GM12874 (cell line): ENCODE measurements at regions not wholly inside any gene's neighbourhood (a gene's known extent, or its start where the extent isn't known, plus 50 kb on each side); places are given as distances from the start of the nearest gene placed in this dataset.

Experiments
- TF ChIP-seq, protein P1 (sequence below): IDR thresholded peaks from 2 replicates; pipeline ENCODE4 v1.5.1; 2011; ENCODE audit warnings: low read depth, mild to moderate bottlenecking, control low read depth, low read length, moderate library complexity; ENCODE audit not compliant: insufficient read depth

DNA sequence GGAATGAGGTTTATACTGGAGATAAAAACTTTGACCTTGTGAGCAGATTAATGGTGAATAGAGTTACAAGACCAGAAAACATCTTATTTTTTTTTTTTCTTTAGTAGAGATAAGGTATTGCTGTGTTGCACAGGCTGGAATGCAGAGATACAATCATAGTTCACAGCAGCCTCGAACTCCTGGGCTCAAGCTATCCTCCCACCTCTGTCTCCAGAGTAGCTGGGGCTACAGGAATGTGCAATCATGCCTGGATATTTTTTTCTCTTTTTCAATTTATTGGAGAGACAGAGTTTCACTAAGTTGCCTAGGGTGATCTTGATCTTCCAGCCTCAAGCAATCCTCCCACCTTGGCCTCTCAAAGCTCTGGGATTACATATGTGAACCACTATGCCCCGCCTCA lies 2139.1 kb downstream of the PCDH9 start:
- TF ChIP-seq, protein P1, sequence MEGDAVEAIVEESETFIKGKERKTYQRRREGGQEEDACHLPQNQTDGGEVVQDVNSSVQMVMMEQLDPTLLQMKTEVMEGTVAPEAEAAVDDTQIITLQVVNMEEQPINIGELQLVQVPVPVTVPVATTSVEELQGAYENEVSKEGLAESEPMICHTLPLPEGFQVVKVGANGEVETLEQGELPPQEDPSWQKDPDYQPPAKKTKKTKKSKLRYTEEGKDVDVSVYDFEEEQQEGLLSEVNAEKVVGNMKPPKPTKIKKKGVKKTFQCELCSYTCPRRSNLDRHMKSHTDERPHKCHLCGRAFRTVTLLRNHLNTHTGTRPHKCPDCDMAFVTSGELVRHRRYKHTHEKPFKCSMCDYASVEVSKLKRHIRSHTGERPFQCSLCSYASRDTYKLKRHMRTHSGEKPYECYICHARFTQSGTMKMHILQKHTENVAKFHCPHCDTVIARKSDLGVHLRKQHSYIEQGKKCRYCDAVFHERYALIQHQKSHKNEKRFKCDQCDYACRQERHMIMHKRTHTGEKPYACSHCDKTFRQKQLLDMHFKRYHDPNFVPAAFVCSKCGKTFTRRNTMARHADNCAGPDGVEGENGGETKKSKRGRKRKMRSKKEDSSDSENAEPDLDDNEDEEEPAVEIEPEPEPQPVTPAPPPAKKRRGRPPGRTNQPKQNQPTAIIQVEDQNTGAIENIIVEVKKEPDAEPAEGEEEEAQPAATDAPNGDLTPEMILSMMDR, result no peak

GRCh38 chr13:65090186-65090585 lies 2139.9 kb downstream of the PCDH9 start:
- TF ChIP-seq, protein P1, result no peak

GRCh38 chr13:65088906-65089305 lies 2141.2 kb downstream of the PCDH9 start:
- TF ChIP-seq, protein P1, result no peak

DNA sequence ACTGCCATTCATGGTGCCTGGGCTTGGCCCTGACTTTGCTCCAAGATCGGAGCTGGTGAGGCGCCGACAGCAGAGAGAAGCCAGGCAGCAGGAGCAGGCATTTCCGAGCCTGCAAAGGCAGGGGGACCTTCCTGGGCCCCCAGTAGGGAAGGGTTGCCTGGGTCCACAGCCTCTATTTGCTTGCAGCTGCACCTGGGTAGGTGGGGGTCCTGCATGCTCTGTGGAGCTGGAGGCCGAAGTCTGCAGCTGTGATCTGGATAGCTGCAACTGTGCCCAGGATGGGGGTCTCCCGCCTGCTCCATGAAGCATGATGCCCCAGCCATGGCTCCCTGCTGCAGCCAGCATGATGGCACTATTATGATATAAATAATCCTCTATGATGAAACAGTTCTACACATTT lies 2144.2 kb downstream of the PCDH9 start:
- TF ChIP-seq, protein P1, result no peak

- TF ChIP-seq, protein P1, result no peak
Observed at GRCh38 chr13:65074248-65074647, 2155.9 kb downstream of the PCDH9 start.

GRCh38 chr13:65064967-65065366 lies 2165.2 kb downstream of the PCDH9 start:
- TF ChIP-seq, protein P1, result no peak

GRCh38 chr13:65063753-65064152 lies 2166.4 kb downstream of the PCDH9 start:
- TF ChIP-seq, protein P1, result no peak

GRCh38 chr13:65057986-65058385 lies 2172.2 kb downstream of the PCDH9 start:
- TF ChIP-seq, protein P1, result no peak
